Sigmoid colon (tissue), 4 donors: ENCODE measurements at regions not wholly inside any gene's neighbourhood (a gene's known extent, or its start where the extent isn't known, plus 50 kb on each side); places are given as distances from the start of the nearest gene placed in this dataset.

Experiments
- CTCF ChIP-seq, 4 experiments: fragments of 450-650 bp in 3 of 4; fragments of 200-600 bp in 1 of 4; IDR thresholded peaks; one replicate each; pipeline ENCODE4 v1.5.1; 2016 to 2019; ENCODE audit warnings: antibody characterized with exemption in 4 of 4, mild to moderate bottlenecking in 3 of 4, moderate library complexity in 2 of 4
- EP300 ChIP-seq, 4 donors: sonication (generic); formaldehyde crosslinking; IDR thresholded peaks; one replicate each; pipeline ENCODE4 v1.6.1; 2017; ENCODE audit warnings: antibody characterized with exemption in 4 of 4
- POLR2A ChIP-seq, 2 donors: fragments of 450-650 bp; IDR thresholded peaks; one replicate each; pipeline ENCODE4 v1.6.1; 2016; ENCODE audit warnings: antibody characterized with exemption in 2 of 2, mild to moderate bottlenecking in 2 of 2, moderate library complexity in 2 of 2
- POLR2AphosphoS5 ChIP-seq, 4 donors: sonication (generic); formaldehyde crosslinking; IDR thresholded peaks; one replicate each; pipeline ENCODE4 v1.6.1; 2017; ENCODE audit warnings: antibody characterized with exemption in 4 of 4

- TF ChIP-seq CTCF (IDR thresholded peaks at IDR 0.05) = no peak
- no peak for TF ChIP-seq POLR2A (IDR thresholded peaks at IDR 0.05)
- no peak for TF ChIP-seq EP300 (IDR thresholded peaks at IDR 0.05)
- TF ChIP-seq POLR2AphosphoS5 (IDR thresholded peaks at IDR 0.05) = no peak
Observed at GRCh38 chr5:155307229-155307628, 293.7 kb downstream of the KIF4B start.
